ENCODE measurements at regions not wholly inside any gene's neighbourhood (a gene's known extent, or its start where the extent isn't known, plus 50 kb on each side); places are given as distances from the start of the nearest gene placed in this dataset.

DNA sequence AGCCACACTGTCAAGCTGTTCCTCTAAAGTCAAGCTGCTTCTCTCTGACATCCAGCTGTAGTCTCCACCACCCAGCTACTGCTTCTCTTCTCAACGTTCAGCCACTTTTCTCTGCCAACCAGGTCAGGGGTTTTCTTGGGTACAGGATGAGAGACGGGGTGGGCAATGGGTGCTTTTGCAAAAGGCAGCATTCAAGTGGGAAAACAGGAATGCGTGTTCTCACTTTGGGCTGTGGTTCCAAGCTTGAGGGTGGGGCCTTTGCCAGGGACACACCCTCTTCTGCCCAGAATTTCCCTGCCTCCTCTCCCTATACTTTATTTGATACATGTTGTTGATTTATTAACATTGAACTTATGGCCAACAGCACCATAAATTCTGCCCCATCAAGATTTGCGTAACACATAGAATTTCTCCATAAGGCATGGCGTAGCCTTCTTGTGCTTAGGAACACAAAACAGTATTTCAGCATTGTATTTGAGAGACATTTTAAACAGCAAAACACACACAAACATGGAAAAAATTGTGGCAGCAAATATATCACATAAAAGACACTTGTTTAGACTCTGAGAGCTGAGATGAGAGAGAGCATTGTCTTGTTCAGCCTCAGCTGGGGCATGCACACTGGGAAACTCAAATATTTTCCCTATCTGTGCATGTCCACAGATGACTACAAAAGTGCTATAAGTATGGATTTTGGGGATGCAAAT, 392.8 kb downstream of the SLITRK6 start:
- 80 to 100% methylated on average over 1 to 2 of the region's 5 CpGs for WGBS, 2 experiments (ENCODE audit: insufficient coverage in 2 of 2)
- H3K27ac ChIP-seq (ENCODE audit: low read depth, low read length, severe bottlenecking): no peak overlapping the region
- no peaks in the 10 kb centered on the region for H3K9me3 ChIP-seq (ENCODE audit: control insufficient read depth, low read length)
- no peaks in the 10 kb centered on the region for H3K36me3 ChIP-seq (ENCODE audit: control insufficient read depth, insufficient read depth, low read length)
- no peaks in the 10 kb centered on the region for H3K4me1 ChIP-seq (ENCODE audit: control insufficient read depth, insufficient read depth, low read length, poor library complexity, severe bottlenecking)
- H3K4me3 ChIP-seq (ENCODE audit: extremely low read depth, insufficient read depth, low read length, poor library complexity, severe bottlenecking): no peak overlapping the region

DNA sequence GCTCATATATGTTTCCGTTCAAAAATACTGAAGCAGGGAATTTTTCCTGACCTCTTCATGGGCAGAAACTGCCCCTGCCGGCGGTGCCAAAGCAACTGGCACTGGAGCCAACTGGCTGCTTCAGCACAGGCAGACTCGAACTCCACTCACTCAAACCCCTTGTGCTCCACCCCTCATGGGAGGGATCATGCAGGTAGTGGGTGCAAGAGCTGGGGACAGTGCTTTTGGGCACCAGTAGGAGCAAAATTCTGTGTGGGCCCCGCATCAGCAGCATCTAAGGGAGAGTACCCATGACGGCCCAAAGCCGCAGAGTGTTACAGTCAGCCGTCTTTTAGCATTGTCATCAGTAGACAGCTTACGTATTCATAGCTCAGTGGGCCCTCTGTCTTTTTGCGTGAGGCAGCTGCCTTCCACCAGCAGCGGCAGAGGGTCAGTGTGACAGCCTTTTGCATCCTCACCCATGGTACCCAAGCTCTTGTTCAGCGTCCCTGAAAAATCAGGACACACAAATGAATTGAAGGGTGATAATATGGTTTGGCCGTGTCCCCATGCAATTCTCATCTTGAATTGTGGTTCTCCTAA, 393.8 kb downstream of the SLITRK6 start:
- Histone ChIP-seq H3K36me3 (ENCODE audit: control insufficient read depth, insufficient read depth, low read length) (no peaks in the 10 kb centered on the region), H3K27ac (ENCODE audit: low read depth, low read length, severe bottlenecking) (no peak overlapping the region), H3K9me3 (ENCODE audit: control insufficient read depth, low read length) (no peaks in the 10 kb centered on the region), H3K4me1 (ENCODE audit: control insufficient read depth, insufficient read depth, low read length, poor library complexity, severe bottlenecking) (no peaks in the 10 kb centered on the region), H3K4me3 (ENCODE audit: extremely low read depth, insufficient read depth, low read length, poor library complexity, severe bottlenecking) (no peak overlapping the region)
- 94% methylated on average over 11 of the region's 13 CpGs for WGBS, 2 experiments (ENCODE audit: insufficient coverage in 2 of 2)

- 63 to 69% methylated on average over 3 of the region's 3 CpGs for WGBS, 2 experiments (ENCODE audit: insufficient coverage in 2 of 2)
- H3K9me3 ChIP-seq (ENCODE audit: control insufficient read depth, low read length): peaks cover 5% of the 10 kb centered on the region
- H3K27ac ChIP-seq (ENCODE audit: low read depth, low read length, severe bottlenecking): no peak overlapping the region
- no peaks in the 10 kb centered on the region for H3K36me3 ChIP-seq (ENCODE audit: control insufficient read depth, insufficient read depth, low read length)
- H3K4me3 ChIP-seq (ENCODE audit: extremely low read depth, insufficient read depth, low read length, poor library complexity, severe bottlenecking): no peak overlapping the region
- peaks cover 7% of the 10 kb centered on the region for H3K4me1 ChIP-seq (ENCODE audit: control insufficient read depth, insufficient read depth, low read length, poor library complexity, severe bottlenecking)
These were observed 412.8 kb downstream of the SLITRK6 start for GRCh38 chr13:85386424-85386823.

DNA sequence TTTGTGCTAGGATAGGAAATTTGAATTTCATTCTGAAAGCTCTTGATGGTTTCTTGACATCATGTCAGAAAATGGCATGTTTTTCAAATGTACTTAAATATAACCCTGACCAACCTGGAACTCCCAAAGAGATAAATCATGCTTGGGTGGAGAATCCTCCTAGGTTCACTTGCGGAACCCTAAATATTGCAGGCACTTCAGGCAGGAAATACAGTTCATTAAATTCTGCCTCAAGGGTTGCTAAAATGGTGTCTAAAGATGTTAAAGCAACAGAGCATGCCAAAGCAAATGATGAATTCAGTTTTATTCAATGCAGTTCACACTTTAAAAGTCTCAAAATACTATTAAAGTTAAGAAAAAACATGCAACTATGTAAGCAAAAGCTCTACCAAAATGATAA, 415.9 kb downstream of the SLITRK6 start:
- Histone ChIP-seq H3K4me3 (ENCODE audit: extremely low read depth, insufficient read depth, low read length, poor library complexity, severe bottlenecking) (no peak overlapping the region), H3K9me3 (ENCODE audit: control insufficient read depth, low read length) (peaks cover 5% of the 10 kb centered on the region), H3K4me1 (ENCODE audit: control insufficient read depth, insufficient read depth, low read length, poor library complexity, severe bottlenecking) (peaks cover 7% of the 10 kb centered on the region), H3K27ac (ENCODE audit: low read depth, low read length, severe bottlenecking) (no peak overlapping the region), H3K36me3 (ENCODE audit: control insufficient read depth, insufficient read depth, low read length) (no peaks in the 10 kb centered on the region)
- WGBS, 2 experiments (ENCODE audit: insufficient coverage in 2 of 2): 100% methylated on average over 1 of the region's 1 CpG; no CpG with 5 or more reads in 1 of the 2 experiments

GRCh38 chr13:85381082-85381481, 418.1 kb downstream of the SLITRK6 start:
- no peaks in the 10 kb centered on the region for H3K9me3 ChIP-seq (ENCODE audit: control insufficient read depth, low read length)
- no peak overlapping the region for H3K27ac ChIP-seq (ENCODE audit: low read depth, low read length, severe bottlenecking)
- H3K4me3 ChIP-seq (ENCODE audit: extremely low read depth, insufficient read depth, low read length, poor library complexity, severe bottlenecking): no peak overlapping the region
- no peaks in the 10 kb centered on the region for H3K4me1 ChIP-seq (ENCODE audit: control insufficient read depth, insufficient read depth, low read length, poor library complexity, severe bottlenecking)
- H3K36me3 ChIP-seq (ENCODE audit: control insufficient read depth, insufficient read depth, low read length): no peaks in the 10 kb centered on the region
- no CpG with 5 or more reads among the region's 2 CpGs for WGBS, 2 experiments (ENCODE audit: insufficient coverage in 2 of 2)

DNA sequence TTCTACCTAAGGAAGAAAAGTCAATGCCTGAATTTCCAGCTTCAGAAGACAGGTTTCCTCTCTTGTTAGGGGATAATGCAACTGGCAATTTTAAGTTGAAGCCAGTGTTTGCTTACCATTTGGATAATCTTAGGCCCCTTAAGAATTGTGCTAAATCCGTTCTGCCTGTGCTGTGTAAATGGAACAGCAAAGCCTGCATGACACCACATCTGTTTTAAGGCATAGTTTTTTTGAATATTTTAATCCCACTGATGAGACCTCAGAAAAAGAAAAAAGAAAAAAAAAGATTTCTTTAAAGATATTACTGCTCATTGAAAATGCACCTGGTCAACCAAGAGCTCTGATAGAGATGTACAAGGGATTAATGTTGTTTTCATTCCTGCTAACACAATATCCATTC, 419.2 kb downstream of the SLITRK6 start:
- no peaks in the 10 kb centered on the region for H3K36me3 ChIP-seq (ENCODE audit: control insufficient read depth, insufficient read depth, low read length)
- H3K27ac ChIP-seq (ENCODE audit: low read depth, low read length, severe bottlenecking): no peak overlapping the region
- H3K9me3 ChIP-seq (ENCODE audit: control insufficient read depth, low read length): no peaks in the 10 kb centered on the region
- WGBS, 2 experiments (ENCODE audit: insufficient coverage in 2 of 2): 100% methylated on average over 1 of the region's 1 CpG; no CpG with 5 or more reads in 1 of the 2 experiments
- no peak overlapping the region for H3K4me3 ChIP-seq (ENCODE audit: extremely low read depth, insufficient read depth, low read length, poor library complexity, severe bottlenecking)
- no peaks in the 10 kb centered on the region for H3K4me1 ChIP-seq (ENCODE audit: control insufficient read depth, insufficient read depth, low read length, poor library complexity, severe bottlenecking)

- WGBS, 2 experiments (ENCODE audit: insufficient coverage in 2 of 2): 39 to 61% methylated on average over 2 to 3 of the region's 3 CpGs
- Histone ChIP-seq H3K36me3 (ENCODE audit: control insufficient read depth, insufficient read depth, low read length) (no peaks in the 10 kb centered on the region), H3K4me1 (ENCODE audit: control insufficient read depth, insufficient read depth, low read length, poor library complexity, severe bottlenecking) (no peaks in the 10 kb centered on the region), H3K27ac (ENCODE audit: low read depth, low read length, severe bottlenecking) (no peak overlapping the region), H3K4me3 (ENCODE audit: extremely low read depth, insufficient read depth, low read length, poor library complexity, severe bottlenecking) (no peak overlapping the region), H3K9me3 (ENCODE audit: control insufficient read depth, low read length) (no peaks in the 10 kb centered on the region)
These were observed 419.8 kb downstream of the SLITRK6 start for GRCh38 chr13:85379433-85379832.

GRCh38 chr13:85377783-85378182, 421.4 kb downstream of the SLITRK6 start:
- no peaks in the 10 kb centered on the region for H3K4me1 ChIP-seq (ENCODE audit: control insufficient read depth, insufficient read depth, low read length, poor library complexity, severe bottlenecking)
- no peaks in the 10 kb centered on the region for H3K9me3 ChIP-seq (ENCODE audit: control insufficient read depth, low read length)
- no peak overlapping the region for H3K4me3 ChIP-seq (ENCODE audit: extremely low read depth, insufficient read depth, low read length, poor library complexity, severe bottlenecking)
- H3K27ac ChIP-seq (ENCODE audit: low read depth, low read length, severe bottlenecking): no peak overlapping the region
- no peaks in the 10 kb centered on the region for H3K36me3 ChIP-seq (ENCODE audit: control insufficient read depth, insufficient read depth, low read length)
- WGBS, 2 experiments (ENCODE audit: insufficient coverage in 2 of 2): 100% methylated on average over 2 of the region's 2 CpGs; no CpG with 5 or more reads in 1 of the 2 experiments

- Histone ChIP-seq H3K36me3 (ENCODE audit: control insufficient read depth, insufficient read depth, low read length) (no peaks in the 10 kb centered on the region), H3K4me1 (ENCODE audit: control insufficient read depth, insufficient read depth, low read length, poor library complexity, severe bottlenecking) (peaks cover under 1% of the 10 kb centered on the region), H3K9me3 (ENCODE audit: control insufficient read depth, low read length) (no peaks in the 10 kb centered on the region), H3K27ac (ENCODE audit: low read depth, low read length, severe bottlenecking) (no peak overlapping the region), H3K4me3 (ENCODE audit: extremely low read depth, insufficient read depth, low read length, poor library complexity, severe bottlenecking) (no peak overlapping the region)
- 94% methylated on average over 2 of the region's 3 CpGs; no CpG with 5 or more reads in 1 of the 2 experiments for WGBS, 2 experiments (ENCODE audit: insufficient coverage in 2 of 2)
These were observed 425.9 kb downstream of the SLITRK6 start for GRCh38 chr13:85373322-85373721.

GRCh38 chr13:85371254-85371653, 428.0 kb downstream of the SLITRK6 start:
- Histone ChIP-seq H3K27ac (ENCODE audit: low read depth, low read length, severe bottlenecking) (no peak overlapping the region), H3K4me3 (ENCODE audit: extremely low read depth, insufficient read depth, low read length, poor library complexity, severe bottlenecking) (no peak overlapping the region), H3K36me3 (ENCODE audit: control insufficient read depth, insufficient read depth, low read length) (no peaks in the 10 kb centered on the region), H3K4me1 (ENCODE audit: control insufficient read depth, insufficient read depth, low read length, poor library complexity, severe bottlenecking) (peaks cover 3% of the 10 kb centered on the region), H3K9me3 (ENCODE audit: control insufficient read depth, low read length) (no peaks in the 10 kb centered on the region)

GRCh38 chr13:85368686-85369085, 430.5 kb downstream of the SLITRK6 start:
- H3K27ac ChIP-seq (ENCODE audit: low read depth, low read length, severe bottlenecking): no peak overlapping the region
- H3K36me3 ChIP-seq (ENCODE audit: control insufficient read depth, insufficient read depth, low read length): no peaks in the 10 kb centered on the region
- peaks cover 3% of the 10 kb centered on the region for H3K4me1 ChIP-seq (ENCODE audit: control insufficient read depth, insufficient read depth, low read length, poor library complexity, severe bottlenecking)
- no peak overlapping the region for H3K4me3 ChIP-seq (ENCODE audit: extremely low read depth, insufficient read depth, low read length, poor library complexity, severe bottlenecking)
- H3K9me3 ChIP-seq (ENCODE audit: control insufficient read depth, low read length): no peaks in the 10 kb centered on the region
- WGBS, 2 experiments (ENCODE audit: insufficient coverage in 2 of 2): 100% methylated on average over 1 of the region's 1 CpG; no CpG with 5 or more reads in 1 of the 2 experiments

All from mesodermal cell (in vitro differentiated cells).